ENCODE measurements at regions not wholly inside any gene's neighbourhood (a gene's known extent, or its start where the extent isn't known, plus 50 kb on each side); places are given as distances from the start of the nearest gene placed in this dataset.
A peak's percentile ranks its signal among the peaks of the same experiment; 100 is the strongest.

DNA sequence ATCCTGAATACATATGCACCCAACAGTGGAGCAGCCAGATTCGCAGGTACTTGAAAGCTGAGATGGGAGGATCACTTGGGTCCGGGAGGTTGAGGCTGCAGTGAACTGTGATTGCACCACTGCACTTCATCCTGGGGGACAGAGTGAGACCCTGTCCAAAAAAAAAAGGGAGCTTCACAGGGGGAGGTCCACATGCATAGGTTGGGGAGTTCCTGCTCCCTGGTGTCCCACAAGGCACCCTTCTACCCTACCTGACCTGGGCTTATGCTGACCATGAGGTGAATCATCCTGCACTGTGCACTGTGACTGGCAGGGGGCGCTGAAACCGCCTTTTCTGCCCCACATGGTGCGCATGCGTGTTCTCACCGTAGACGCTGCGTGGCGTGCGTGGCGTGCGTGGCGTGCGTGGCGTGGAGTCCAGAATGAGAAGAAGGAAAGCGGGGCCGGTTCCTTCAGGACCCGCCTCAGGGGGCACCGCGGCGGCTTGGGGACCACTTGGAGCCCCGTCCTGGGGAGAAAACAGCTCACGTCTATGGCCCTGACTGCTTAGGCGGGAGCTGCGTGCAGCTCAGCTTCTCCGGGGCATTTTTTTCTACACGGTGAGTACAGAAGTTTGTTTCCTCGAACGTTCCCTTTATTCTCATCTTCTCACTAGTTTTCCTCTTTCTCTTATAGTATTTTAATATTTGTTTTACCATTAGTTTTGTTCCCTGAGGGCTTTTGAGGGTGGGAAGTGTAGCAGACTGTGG lies 116.6 kb upstream of the GRK3 start:
- Histone ChIP-seq H3K9me3 (replicated peaks; ENCODE audit: control insufficient read depth, insufficient read depth, low read length) (no peaks in the 10 kb centered on the region), H3K27me3 (ENCODE audit: control insufficient read depth in 2 of 2, insufficient read depth in 2 of 2, low read length in 2 of 2) (no peaks in the 10 kb centered on the region), H2AFZ (ENCODE audit: low read depth, low read length) (peak overlapping the region; percentile 36), H3K4me2 (ENCODE audit: insufficient read depth, low read length) (peak overlapping the region; percentile 97), H3K4me3 (replicated peaks in 1 of 3; ENCODE audit: insufficient read depth in 1 of 3, low read depth in 1 of 3, low read length in 3 of 3) (peak overlapping the region; percentile 77 to 97 (median 95)), H3K4me1 (ENCODE audit: control insufficient read depth, extremely low read depth, insufficient read depth, low read length) (peaks cover 17% of the 10 kb centered on the region), H3K27ac (ENCODE audit: insufficient read depth, low read depth, low read length) (peak overlapping the region; percentile 62), H3K9ac (replicated peaks; ENCODE audit: extremely low read depth, insufficient read depth, low read length) (peak overlapping the region; percentile 83), H3K9me1 (replicated peaks; ENCODE audit: control insufficient read depth, extremely low read depth, insufficient read depth, low read length) (no peaks in the 10 kb centered on the region), H4K20me1 (replicated peaks; ENCODE audit: control insufficient read depth, extremely low read depth, insufficient read depth, low read length) (peaks cover 6% of the 10 kb centered on the region), H3K79me2 (ENCODE audit: control insufficient read depth, insufficient read depth, low read length) (peaks cover 49% of the 10 kb centered on the region), H3K36me3 (ENCODE audit: control insufficient read depth in 2 of 2, extremely low read depth in 1 of 2, insufficient read depth in 2 of 2, low read length in 2 of 2) (no peaks in the 10 kb centered on the region)
- peak; percentile 92 for DNase-seq (ENCODE audit: low read depth, low spot score)
- dilution Hi-C loops (cut with MboI; ENCODE audit: extremely low pct_ligation_motif_present, low sequenced_read_pairs) (no loop called here), intact Hi-C loops (cut with micrococcal nuclease) (loop anchor here (2.0 to 5.0 kb wide), 4 partner anchors 21 to 324 kb away; no protein-coding TSS in a partner anchor)
- TF ChIP-seq, protein P1, sequence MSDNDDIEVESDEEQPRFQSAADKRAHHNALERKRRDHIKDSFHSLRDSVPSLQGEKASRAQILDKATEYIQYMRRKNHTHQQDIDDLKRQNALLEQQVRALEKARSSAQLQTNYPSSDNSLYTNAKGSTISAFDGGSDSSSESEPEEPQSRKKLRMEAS (IDR thresholded peaks at IDR 0.05; ENCODE audit: insufficient read depth, insufficient read length), result peak; percentile 73
- TF ChIP-seq JUN (IDR thresholded peaks at IDR 0.05; ENCODE audit: borderline replicate concordance, insufficient read depth, insufficient read length, low read depth), result peak; percentile 53
- peak; percentile 78 for TF ChIP-seq POLR2A (IDR thresholded peaks at IDR 0.05; ENCODE audit: low read depth, low read length)
- peak; percentile 45 for TF ChIP-seq MYC (IDR thresholded peaks at IDR 0.05; ENCODE audit: low read depth, low read length)
- TF ChIP-seq, protein P2, sequence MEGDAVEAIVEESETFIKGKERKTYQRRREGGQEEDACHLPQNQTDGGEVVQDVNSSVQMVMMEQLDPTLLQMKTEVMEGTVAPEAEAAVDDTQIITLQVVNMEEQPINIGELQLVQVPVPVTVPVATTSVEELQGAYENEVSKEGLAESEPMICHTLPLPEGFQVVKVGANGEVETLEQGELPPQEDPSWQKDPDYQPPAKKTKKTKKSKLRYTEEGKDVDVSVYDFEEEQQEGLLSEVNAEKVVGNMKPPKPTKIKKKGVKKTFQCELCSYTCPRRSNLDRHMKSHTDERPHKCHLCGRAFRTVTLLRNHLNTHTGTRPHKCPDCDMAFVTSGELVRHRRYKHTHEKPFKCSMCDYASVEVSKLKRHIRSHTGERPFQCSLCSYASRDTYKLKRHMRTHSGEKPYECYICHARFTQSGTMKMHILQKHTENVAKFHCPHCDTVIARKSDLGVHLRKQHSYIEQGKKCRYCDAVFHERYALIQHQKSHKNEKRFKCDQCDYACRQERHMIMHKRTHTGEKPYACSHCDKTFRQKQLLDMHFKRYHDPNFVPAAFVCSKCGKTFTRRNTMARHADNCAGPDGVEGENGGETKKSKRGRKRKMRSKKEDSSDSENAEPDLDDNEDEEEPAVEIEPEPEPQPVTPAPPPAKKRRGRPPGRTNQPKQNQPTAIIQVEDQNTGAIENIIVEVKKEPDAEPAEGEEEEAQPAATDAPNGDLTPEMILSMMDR (IDR thresholded peaks at IDR 0.05; ENCODE audit: extremely low read depth in 1 of 2, insufficient read depth in 1 of 2, low read depth in 1 of 2, low read length in 2 of 2), result peak; percentile 92 to 93
- no peak for TF ChIP-seq GATA2 (IDR thresholded peaks at IDR 0.05; ENCODE audit: insufficient read depth, insufficient read length, low read depth, low read length)
- peak; percentile 85 for TF ChIP-seq FOS (IDR thresholded peaks at IDR 0.05; ENCODE audit: borderline replicate concordance, insufficient read depth, low read length)
- TF ChIP-seq POLR2AphosphoS5 (IDR thresholded peaks at IDR 0.05; ENCODE audit: insufficient read depth, low read depth, low read length), result peak; percentile 75
- TF ChIP-seq EZH2 (IDR thresholded peaks at IDR 0.05; ENCODE audit: borderline replicate concordance, low read depth, low read length, severe bottlenecking), result no peak
- no TSS peak for BruUV-seq (replicated peaks)
- CTCF ChIA-PET, result interaction anchor here (0.7 to 2.4 kb wide), 9 partner anchors 10 to 890 kb away, joined by 3 to 9 read pairs (median 4); no protein-coding TSS in a partner anchor
- FAIRE-seq, result peak; percentile 95
- POLR2A ChIA-PET, result no interaction called here
